SU-DHL-6 (cell line): ENCODE measurements at regions not wholly inside any gene's neighbourhood (a gene's known extent, or its start where the extent isn't known, plus 50 kb on each side); places are given as distances from the start of the nearest gene placed in this dataset.

Experiments
- CTCF ChIP-seq: fragments of 200-600 bp; sonication (generic); IDR thresholded peaks from one replicate; pipeline ENCODE4 v1.5.1; 2017; ENCODE audit warnings: antibody characterized with exemption, mild to moderate bottlenecking, low read length, moderate library complexity; ENCODE audit not compliant: insufficient read depth, poor library complexity, severe bottlenecking
- EZH2phosphoT487 ChIP-seq: fragments of 200-600 bp; sonication (generic), shearing (Covaris generic); conservative IDR thresholded peaks from 2 replicates; pipeline ENCODE4 v1.6.1; 2018; ENCODE audit warnings: mild to moderate bottlenecking, antibody characterized with exemption, low read length, moderate library complexity, mixed read lengths

- no peak for TF ChIP-seq CTCF
- no peak for TF ChIP-seq EZH2phosphoT487
These were observed 364.1 kb upstream of the ASIC2 start for GRCh38 chr17:33657181-33657580.
